GM12865 (cell line): ENCODE measurements at regions not wholly inside any gene's neighbourhood (a gene's known extent, or its start where the extent isn't known, plus 50 kb on each side); places are given as distances from the start of the nearest gene placed in this dataset.

ENCODE experiments used
- DNase-seq: peaks from one replicate; pipeline ENCODE4 v3.0.0; 2010; ENCODE audit warnings: low read depth
- H3K4me3 ChIP-seq: 2 replicates; pipeline ENCODE4 v1.5.1; 2011; ENCODE audit warnings: mild to moderate bottlenecking, low read depth, low read length, control low read depth
- CTCF ChIP-seq: IDR thresholded peaks from 2 replicates; pipeline ENCODE4 v1.5.1; 2011; ENCODE audit warnings: low read length, control low read depth, low read depth, inconsistent platforms; ENCODE audit not compliant: insufficient read depth; ENCODE audit errors: missing control alignments

DNA sequence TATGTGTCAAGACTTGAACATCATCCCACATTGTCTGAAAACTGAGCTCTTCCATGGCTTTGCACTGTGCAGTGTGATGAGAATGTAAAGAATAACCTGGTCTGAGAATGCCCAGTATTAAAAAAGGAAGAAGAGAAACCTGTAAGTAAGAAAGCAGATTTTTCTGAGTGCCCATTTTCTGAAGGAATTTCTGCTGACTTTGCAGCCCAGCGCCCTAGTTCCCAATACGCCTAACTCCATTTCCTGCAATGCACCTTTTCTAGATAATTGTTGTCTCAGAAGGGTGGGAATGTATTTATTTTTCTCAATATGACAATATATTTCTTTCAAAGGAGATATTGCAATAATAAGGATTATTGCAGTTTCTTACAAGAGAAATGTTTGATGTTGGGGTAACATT lies 231.5 kb downstream of the HAO1 start:
- TF ChIP-seq CTCF = no peak
- DNase-seq = no peak
- no peak overlapping the region for H3K4me3 ChIP-seq

DNA sequence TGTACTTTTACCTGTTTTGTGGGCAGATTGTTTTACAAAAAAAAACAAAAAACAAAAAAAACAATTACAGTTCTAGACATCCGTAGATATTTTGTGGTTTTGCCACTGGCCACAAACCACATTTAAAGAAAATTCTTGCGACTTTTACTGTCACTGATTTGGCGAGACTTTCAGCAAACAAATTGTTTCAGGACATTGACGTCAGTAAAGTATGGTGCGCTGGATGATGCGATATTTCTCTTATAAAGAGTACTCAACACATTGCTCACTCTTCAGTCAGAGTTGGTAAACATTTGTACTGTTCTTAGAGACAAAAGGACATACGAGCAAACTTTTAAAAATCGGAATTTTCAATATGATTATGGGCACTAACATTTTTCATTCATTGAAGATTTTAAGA lies 229.8 kb downstream of the HAO1 start:
- TF ChIP-seq CTCF = no peak
- H3K4me3 ChIP-seq = no peak overlapping the region
- DNase-seq = no peak

DNA sequence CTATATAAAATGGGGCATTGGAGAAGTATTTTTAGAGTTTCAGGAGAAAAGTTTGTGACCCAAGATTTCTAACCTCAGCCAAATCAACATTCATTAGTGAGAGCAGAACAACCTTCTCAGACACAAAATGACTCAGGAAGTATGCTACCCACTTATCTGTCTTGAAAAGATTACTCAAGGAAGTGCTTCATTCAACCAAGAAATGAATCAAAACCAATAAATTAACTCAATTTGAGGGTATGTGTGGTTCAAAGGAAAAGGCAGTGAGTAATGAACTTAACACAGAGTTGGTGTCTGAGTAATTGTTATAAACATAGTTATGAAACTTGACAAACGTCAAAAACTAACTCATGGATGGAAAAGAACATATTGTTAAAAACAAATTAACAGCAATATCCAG lies 227.6 kb downstream of the HAO1 start:
- no peak for TF ChIP-seq CTCF
- H3K4me3 ChIP-seq = no peak overlapping the region

DNA sequence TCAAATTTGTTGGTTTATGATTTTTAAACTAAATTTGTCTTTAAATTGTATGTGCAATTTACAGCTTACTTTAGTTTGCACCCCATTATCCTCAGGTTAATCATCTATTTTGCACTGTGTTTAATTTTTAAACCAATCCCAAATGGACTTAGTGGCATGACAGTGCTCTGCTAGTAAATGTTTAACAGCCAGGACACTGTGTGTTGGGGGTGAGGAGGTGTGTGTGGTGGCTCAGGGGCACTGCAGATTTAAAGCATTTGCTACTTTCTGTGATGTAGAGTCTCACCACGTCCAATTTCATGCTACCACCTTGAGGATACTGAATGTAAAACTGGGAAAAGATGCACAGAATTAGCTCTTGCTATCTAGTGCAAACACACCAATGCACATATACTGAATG lies 225.7 kb downstream of the HAO1 start:
- no peak overlapping the region for H3K4me3 ChIP-seq
- no peak for DNase-seq
- TF ChIP-seq CTCF = no peak

More for the DNA sequence above, 227.6 kb downstream of the HAO1 start:
- DNase-seq = no peak

- TF ChIP-seq CTCF = no peak
- DNase-seq = no peak
- no peak overlapping the region for H3K4me3 ChIP-seq
Measured at GRCh38 chr20:7716286-7716972, 223.8 kb downstream of the HAO1 start.

DNA sequence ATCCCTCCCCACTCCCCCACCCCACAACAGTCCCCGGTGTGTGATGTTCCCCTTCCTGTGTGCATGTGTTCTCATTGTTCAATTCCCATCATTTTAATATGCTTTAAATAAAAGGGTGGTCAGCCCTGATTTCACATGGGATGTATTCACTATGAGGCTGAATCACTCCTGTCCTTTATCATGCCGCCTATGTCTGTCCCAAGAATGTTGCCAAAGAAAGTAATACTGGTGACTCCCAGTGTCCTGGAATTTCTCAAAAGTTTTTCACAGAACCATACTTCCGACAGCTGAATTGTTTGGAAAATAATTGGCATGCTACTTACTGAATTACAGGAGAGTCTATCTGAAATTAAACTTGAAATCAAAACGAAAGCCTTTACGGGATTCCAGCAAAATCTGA lies 217.7 kb downstream of the HAO1 start:
- TF ChIP-seq CTCF = no peak
- DNase-seq = no peak
- H3K4me3 ChIP-seq = no peak overlapping the region

GRCh38 chr20:7723284-7723683 lies 217.0 kb downstream of the HAO1 start:
- TF ChIP-seq CTCF = no peak
- DNase-seq = no peak
- H3K4me3 ChIP-seq = no peak overlapping the region
